ENCODE measurements at regions not wholly inside any gene's neighbourhood (a gene's known extent, or its start where the extent isn't known, plus 50 kb on each side); places are given as distances from the start of the nearest gene placed in this dataset.

DNA sequence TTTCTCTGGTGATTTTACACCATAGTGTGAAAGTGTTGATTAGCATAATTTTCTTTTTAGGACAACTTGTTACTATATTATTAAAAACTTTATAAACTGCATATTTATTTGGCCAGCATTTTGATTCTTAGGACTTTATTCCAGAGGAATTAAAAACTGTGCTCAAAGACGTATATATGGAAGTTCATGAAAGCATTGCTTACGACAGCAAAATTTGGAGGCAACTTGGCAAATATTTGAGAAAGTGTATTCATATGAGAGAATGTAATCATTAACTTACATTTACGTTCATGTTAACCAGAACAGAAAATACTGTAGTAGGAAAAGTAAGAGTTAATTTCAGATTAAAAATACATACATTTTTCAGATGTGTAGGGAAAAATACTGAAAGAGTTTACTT is 203.1 kb downstream of the JCAD start:
- Histone ChIP-seq H3K36me3 (no peaks in the 10 kb centered on the region), H3K27me3 (no peaks in the 10 kb centered on the region), H3K4me1 (peaks cover 13 to 19% of the 10 kb centered on the region in 2 donors), H3K4me3 (replicated peaks in 1 of 3) (no peak overlapping the region), H3K9me3 (no peaks in the 10 kb centered on the region), H3K27ac (no peak overlapping the region)
- DNase-seq, result no peak
- intact Hi-C loops (cut with DNase I), result loop anchor here (10.0 kb wide), 1 partner anchor 71 kb away; no protein-coding TSS in a partner anchor
- TF ChIP-seq POLR2A (IDR thresholded peaks at IDR 0.05), result no peak
- TF ChIP-seq, protein P1, sequence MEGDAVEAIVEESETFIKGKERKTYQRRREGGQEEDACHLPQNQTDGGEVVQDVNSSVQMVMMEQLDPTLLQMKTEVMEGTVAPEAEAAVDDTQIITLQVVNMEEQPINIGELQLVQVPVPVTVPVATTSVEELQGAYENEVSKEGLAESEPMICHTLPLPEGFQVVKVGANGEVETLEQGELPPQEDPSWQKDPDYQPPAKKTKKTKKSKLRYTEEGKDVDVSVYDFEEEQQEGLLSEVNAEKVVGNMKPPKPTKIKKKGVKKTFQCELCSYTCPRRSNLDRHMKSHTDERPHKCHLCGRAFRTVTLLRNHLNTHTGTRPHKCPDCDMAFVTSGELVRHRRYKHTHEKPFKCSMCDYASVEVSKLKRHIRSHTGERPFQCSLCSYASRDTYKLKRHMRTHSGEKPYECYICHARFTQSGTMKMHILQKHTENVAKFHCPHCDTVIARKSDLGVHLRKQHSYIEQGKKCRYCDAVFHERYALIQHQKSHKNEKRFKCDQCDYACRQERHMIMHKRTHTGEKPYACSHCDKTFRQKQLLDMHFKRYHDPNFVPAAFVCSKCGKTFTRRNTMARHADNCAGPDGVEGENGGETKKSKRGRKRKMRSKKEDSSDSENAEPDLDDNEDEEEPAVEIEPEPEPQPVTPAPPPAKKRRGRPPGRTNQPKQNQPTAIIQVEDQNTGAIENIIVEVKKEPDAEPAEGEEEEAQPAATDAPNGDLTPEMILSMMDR (IDR thresholded peaks at IDR 0.05), result no peak
- WGBS, 2 donors, result 96 to 97% methylated on average over 3 of the region's 3 CpGs

DNA sequence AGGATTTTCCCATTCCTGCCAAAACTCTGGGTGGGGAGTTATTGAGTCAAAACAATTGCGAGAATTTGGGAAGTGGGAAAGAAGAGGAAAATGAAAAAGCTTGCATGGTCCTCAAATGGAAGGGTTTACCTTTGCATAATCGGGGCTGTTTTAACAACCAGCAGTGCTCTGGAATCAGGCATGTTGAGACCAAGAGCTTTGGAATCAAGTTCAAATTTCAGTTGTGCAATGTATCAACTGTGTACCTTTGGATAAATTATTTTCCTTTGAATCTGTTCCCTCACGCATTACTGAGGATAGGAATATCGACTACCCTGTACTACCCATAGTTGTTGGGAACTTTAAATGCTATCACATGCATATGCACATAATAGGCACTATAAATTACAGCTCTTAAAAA is 205.5 kb downstream of the JCAD start:
- TF ChIP-seq POLR2A (IDR thresholded peaks at IDR 0.05), result no peak
- TF ChIP-seq, protein P1 (IDR thresholded peaks at IDR 0.05), result no peak
- Histone ChIP-seq H3K9me3 (no peaks in the 10 kb centered on the region), H3K27me3 (no peaks in the 10 kb centered on the region), H3K4me1 (peaks cover 6 to 31% of the 10 kb centered on the region in 2 donors), H3K27ac (no peak overlapping the region), H3K36me3 (no peaks in the 10 kb centered on the region), H3K4me3 (replicated peaks in 1 of 3) (no peak overlapping the region)
- no peak for DNase-seq
- intact Hi-C loops (cut with DNase I), result loop anchor here (10.0 kb wide), 1 partner anchor 69 kb away; no protein-coding TSS in a partner anchor
- 89 to 92% methylated on average over 4 of the region's 4 CpGs for WGBS, 2 donors

DNA sequence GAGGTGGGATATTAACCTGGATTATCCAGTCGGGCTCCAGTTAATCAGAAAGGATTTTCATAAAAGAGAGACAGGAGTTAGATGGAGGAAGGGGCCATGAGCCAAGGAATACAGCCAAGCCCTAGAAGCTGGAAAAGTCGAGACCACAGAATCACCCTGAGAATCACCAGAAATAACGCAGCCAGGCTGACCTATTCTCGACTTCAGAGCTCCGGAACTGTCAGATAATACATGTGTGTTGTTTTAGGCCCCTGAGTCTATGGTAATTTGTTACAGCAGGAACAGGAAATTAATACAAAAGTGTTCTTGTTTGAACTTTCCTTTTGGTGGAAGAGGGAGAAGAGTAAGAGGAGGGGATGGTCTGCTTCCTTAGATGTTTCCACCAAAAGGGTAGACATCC is 208.1 kb downstream of the JCAD start:
- Histone ChIP-seq H3K4me1 (peaks cover 0 to 22% of the 10 kb centered on the region in 2 donors), H3K4me3 (replicated peaks in 1 of 3) (no peak overlapping the region), H3K9me3 (no peaks in the 10 kb centered on the region), H3K27me3 (no peaks in the 10 kb centered on the region), H3K27ac (no peak overlapping the region), H3K36me3 (no peaks in the 10 kb centered on the region)
- TF ChIP-seq, protein P1 (IDR thresholded peaks at IDR 0.05), result no peak
- 66 to 87% methylated on average over 5 of the region's 5 CpGs for WGBS, 2 donors
- no peak for DNase-seq
- intact Hi-C loops (cut with DNase I), result loop anchor here (10.0 kb wide), 1 partner anchor 66 kb away; no protein-coding TSS in a partner anchor

DNA sequence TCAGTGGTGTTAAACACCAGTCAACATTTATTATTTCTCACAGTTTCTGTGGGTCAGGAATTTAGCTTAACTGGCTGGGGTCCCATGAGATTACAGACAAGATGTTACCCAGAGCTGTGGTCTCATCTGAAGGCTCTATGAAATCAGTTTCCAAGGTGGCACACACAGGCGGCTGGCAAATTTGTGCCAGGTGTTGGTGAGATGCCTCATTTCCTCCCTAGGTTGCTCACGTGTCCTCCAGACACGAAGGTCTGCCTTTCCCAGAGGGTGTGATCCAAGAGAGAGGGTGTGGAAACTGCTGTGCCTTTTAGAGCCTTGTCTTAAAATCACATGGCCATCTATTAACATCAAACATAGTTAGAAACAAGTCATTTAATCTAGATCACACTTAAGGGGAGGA is 209.0 kb downstream of the JCAD start:
- H3K27me3 ChIP-seq, result no peaks in the 10 kb centered on the region
- H3K27ac ChIP-seq, result no peak overlapping the region
- no peaks in the 10 kb centered on the region for H3K9me3 ChIP-seq
- DNase-seq, result no peak
- no peak overlapping the region for H3K4me3 ChIP-seq (replicated peaks in 1 of 3)
- WGBS, 2 donors, result 59 to 85% methylated on average over 2 to 3 of the region's 3 CpGs
- no peaks in the 10 kb centered on the region for H3K36me3 ChIP-seq
- intact Hi-C loops (cut with DNase I), result loop anchor here (10.0 kb wide), 1 partner anchor 66 kb away; no protein-coding TSS in a partner anchor
- H3K4me1 ChIP-seq, result peaks cover 0 to 22% of the 10 kb centered on the region in 2 donors
- TF ChIP-seq POLR2A (IDR thresholded peaks at IDR 0.05), result no peak
- TF ChIP-seq, protein P1 (IDR thresholded peaks at IDR 0.05), result no peak

DNA sequence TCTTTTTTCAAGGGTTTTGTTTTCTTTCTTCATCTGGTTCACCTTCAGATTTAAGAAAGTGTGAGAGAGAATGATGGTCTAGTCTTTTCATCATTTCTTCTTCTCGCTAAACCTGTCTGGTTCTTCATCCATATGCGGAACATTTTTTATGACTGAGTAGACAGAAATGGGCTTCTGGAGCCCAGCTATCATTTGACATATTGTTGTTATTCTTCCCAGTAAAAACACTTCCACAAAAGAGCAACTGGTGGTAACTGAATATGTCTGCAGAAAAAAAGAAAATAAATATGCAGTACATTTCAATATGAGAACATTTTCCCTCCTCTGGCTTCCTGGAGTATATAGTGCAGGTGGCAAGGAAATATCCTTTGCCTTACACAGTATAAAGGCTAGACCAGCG is 209.5 kb downstream of the JCAD start:
- H3K36me3 ChIP-seq, result no peaks in the 10 kb centered on the region
- peak overlapping the region in 2 of 3 donors; percentile 1 to 68 for H3K27ac ChIP-seq
- no peaks in the 10 kb centered on the region for H3K27me3 ChIP-seq
- peaks cover 0 to 22% of the 10 kb centered on the region in 2 donors for H3K4me1 ChIP-seq
- WGBS, 2 donors, result 79 to 83% methylated on average over 3 of the region's 3 CpGs
- TF ChIP-seq, protein P1 (IDR thresholded peaks at IDR 0.05), result no peak
- H3K4me3 ChIP-seq (replicated peaks in 1 of 3), result no peak overlapping the region
- DNase-seq, result no peak
- intact Hi-C loops (cut with DNase I), result loop anchor here (10.0 kb wide), 1 partner anchor 65 kb away; no protein-coding TSS in a partner anchor
- no peaks in the 10 kb centered on the region for H3K9me3 ChIP-seq

Measured in thyroid gland (tissue), 4 donors.